CD4-positive, CD25-positive, alpha-beta regulatory T cell (primary cell): ENCODE measurements at regions not wholly inside any gene's neighbourhood (a gene's known extent, or its start where the extent isn't known, plus 50 kb on each side); places are given as distances from the start of the nearest gene placed in this dataset.

Experiments
- ATAC-seq, 2 donors: fragments of 150-1000 bp; cut with Tn5 transposase; one replicate each; pipeline ENCODE4 v1.10.0; 2021; ENCODE audit warnings: low read depth in 2 of 2, moderate number of reproducible peaks in 2 of 2, moderate library complexity in 1 of 2
- DNase-seq, 3 donors: peaks; one replicate each; pipeline versions ENCODE4 v3.0.0 to v3.0.0-alpha.2; 2012 to 2022; ENCODE audit warnings: mixed read lengths in 1 of 3
- H3K27ac ChIP-seq: one replicate; pipeline ENCODE4 v1.7.0; 2013; ENCODE audit warnings: mild to moderate bottlenecking, low read length; ENCODE audit not compliant: insufficient read depth, poor library complexity, severe bottlenecking
- H3K27me3 ChIP-seq: one replicate; pipeline ENCODE4 v1.7.0; 2013; ENCODE audit warnings: low read length; ENCODE audit not compliant: control insufficient read depth, insufficient read depth
- H3K36me3 ChIP-seq: one replicate; pipeline ENCODE4 v1.7.0; 2013; ENCODE audit warnings: mild to moderate bottlenecking, low read length, moderate library complexity; ENCODE audit not compliant: control insufficient read depth, insufficient read depth
- H3K4me1 ChIP-seq: 2 replicates; pipeline ENCODE4 v1.7.0; 2013; ENCODE audit warnings: mild to moderate bottlenecking, low read length; ENCODE audit not compliant: insufficient read depth, control insufficient read depth, poor library complexity, severe bottlenecking
- H3K4me3 ChIP-seq: one replicate; pipeline ENCODE4 v1.7.0; 2013; ENCODE audit warnings: low read depth, mild to moderate bottlenecking, low read length, moderate library complexity
- H3K9me3 ChIP-seq, 2 experiments: 1 replicate in 1 of 2; 2 replicates in 1 of 2; pipeline ENCODE4 v1.7.0; 2013; ENCODE audit warnings: low read length in 2 of 2, mild to moderate bottlenecking in 1 of 2, moderate library complexity in 1 of 2; ENCODE audit not compliant: control insufficient read depth in 2 of 2
- H3K27ac Mint-ChIP-seq, 3 donors: one replicate each; pipeline ENCODE4 v1.8.0; 2020 to 2022; ENCODE audit warnings: mild to moderate bottlenecking in 3 of 3, mixed read lengths in 3 of 3, moderate library complexity in 2 of 3
- H3K27me3 Mint-ChIP-seq: one replicate; pipeline ENCODE4 v1.8.0; 2022; ENCODE audit warnings: mild to moderate bottlenecking, mixed read lengths
- H3K36me3 Mint-ChIP-seq: one replicate; pipeline ENCODE4 v1.8.0; 2020; ENCODE audit warnings: mixed read lengths
- H3K4me1 Mint-ChIP-seq, 4 donors: one replicate each; pipeline ENCODE4 v1.8.0; 2020 to 2022; ENCODE audit warnings: mixed read lengths in 4 of 4, mild to moderate bottlenecking in 1 of 4
- H3K4me3 Mint-ChIP-seq, 4 donors: one replicate each; pipeline ENCODE4 v1.8.0; 2020 to 2022; ENCODE audit warnings: mild to moderate bottlenecking in 4 of 4, mixed read lengths in 4 of 4, moderate library complexity in 3 of 4
- H3K9me3 Mint-ChIP-seq, 7 donors: one replicate each; pipeline ENCODE4 v1.8.0; 2020 to 2022; ENCODE audit warnings: mixed read lengths in 7 of 7, mild to moderate bottlenecking in 3 of 7, moderate library complexity in 2 of 7

GRCh38 chr7:84792231-84792893 lies 394.5 kb downstream of the SEMA3D start:
- Histone ChIP-seq H3K27me3 (no peaks in the 10 kb centered on the region), H3K9me3 (no peaks in the 10 kb centered on the region), H3K4me1 (no peaks in the 10 kb centered on the region), H3K4me3 (no peak overlapping the region), H3K36me3 (no peaks in the 10 kb centered on the region), H3K27ac (no peak overlapping the region)
- H3K4me1 Mint-ChIP-seq, result no peaks in the 10 kb centered on the region
- ATAC-seq, result no peak
- H3K27me3 Mint-ChIP-seq, result no peaks in the 10 kb centered on the region
- no peaks in the 10 kb centered on the region for H3K36me3 Mint-ChIP-seq
- no peak overlapping the region for H3K27ac Mint-ChIP-seq
- DNase-seq, result no peak
- H3K4me3 Mint-ChIP-seq, result no peak overlapping the region
- peaks cover 0 to 17% (median 7%) of the 10 kb centered on the region in 7 donors for H3K9me3 Mint-ChIP-seq

GRCh38 chr7:84790882-84791281 lies 396.0 kb downstream of the SEMA3D start:
- Histone ChIP-seq H3K4me1 (no peaks in the 10 kb centered on the region), H3K4me3 (no peak overlapping the region), H3K27me3 (no peaks in the 10 kb centered on the region), H3K36me3 (no peaks in the 10 kb centered on the region), H3K27ac (no peak overlapping the region), H3K9me3 (no peaks in the 10 kb centered on the region)
- no peak overlapping the region for H3K27ac Mint-ChIP-seq
- no peak overlapping the region for H3K4me3 Mint-ChIP-seq
- H3K27me3 Mint-ChIP-seq, result no peaks in the 10 kb centered on the region
- no peaks in the 10 kb centered on the region for H3K4me1 Mint-ChIP-seq
- no peak for DNase-seq
- ATAC-seq, result no peak
- peaks cover 0 to 9% (median 3%) of the 10 kb centered on the region in 7 donors for H3K9me3 Mint-ChIP-seq
- no peaks in the 10 kb centered on the region for H3K36me3 Mint-ChIP-seq

DNA sequence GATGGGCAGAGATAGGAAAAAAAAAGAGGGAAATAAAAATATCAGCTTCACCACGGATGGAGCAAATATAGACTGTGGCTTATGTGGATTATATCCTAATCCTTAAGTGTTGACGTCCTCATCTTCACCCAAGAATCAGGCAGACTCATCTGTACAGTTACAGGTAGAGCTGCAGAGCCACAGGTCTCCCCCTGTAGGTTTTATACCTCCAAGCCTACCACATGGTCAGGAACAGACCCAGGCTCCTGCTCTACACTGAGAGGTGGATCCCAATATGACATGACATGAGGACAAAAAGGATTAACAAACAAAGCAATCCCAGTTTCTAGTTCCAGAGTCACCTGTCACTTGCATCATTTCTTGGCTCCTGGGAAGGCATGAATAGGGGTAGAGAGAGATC lies 400.8 kb downstream of the SEMA3D start:
- H3K4me3 Mint-ChIP-seq, result no peak overlapping the region
- Histone ChIP-seq H3K27ac (no peak overlapping the region), H3K4me3 (no peak overlapping the region), H3K36me3 (no peaks in the 10 kb centered on the region), H3K9me3 (no peaks in the 10 kb centered on the region), H3K4me1 (no peaks in the 10 kb centered on the region), H3K27me3 (no peaks in the 10 kb centered on the region)
- DNase-seq (no peak), ATAC-seq (no peak)
- H3K27me3 Mint-ChIP-seq, result no peaks in the 10 kb centered on the region
- no peaks in the 10 kb centered on the region for H3K4me1 Mint-ChIP-seq
- no peak overlapping the region for H3K27ac Mint-ChIP-seq
- no peaks in the 10 kb centered on the region for H3K36me3 Mint-ChIP-seq
- H3K9me3 Mint-ChIP-seq, result peaks cover 0 to 6% (median 0%) of the 10 kb centered on the region in 7 donors

DNA sequence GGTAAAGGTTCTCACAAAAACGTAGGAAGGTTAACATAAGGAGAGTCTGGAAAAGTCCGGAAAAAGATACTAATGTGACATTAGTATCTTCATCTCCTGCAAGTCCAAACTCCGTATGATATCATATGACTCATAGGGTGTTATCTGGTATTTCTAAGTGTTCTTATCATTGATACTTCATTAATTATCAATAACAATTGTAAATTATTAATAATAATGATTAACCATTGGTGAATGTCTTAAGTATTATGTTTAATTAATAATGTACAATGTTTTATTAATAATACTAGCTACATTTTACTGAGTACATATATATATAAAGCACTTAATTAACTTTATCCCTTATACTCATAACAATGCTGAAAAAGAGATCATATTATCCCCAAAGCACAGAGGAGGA lies 402.4 kb downstream of the SEMA3D start:
- no peak for ATAC-seq
- H3K27ac Mint-ChIP-seq, result no peak overlapping the region
- Histone ChIP-seq H3K27ac (no peak overlapping the region), H3K9me3 (peaks cover 0 to 7% of the 10 kb centered on the region in 2 experiments), H3K27me3 (no peaks in the 10 kb centered on the region), H3K4me3 (no peak overlapping the region), H3K4me1 (no peaks in the 10 kb centered on the region), H3K36me3 (no peaks in the 10 kb centered on the region)
- H3K4me3 Mint-ChIP-seq, result no peak overlapping the region
- DNase-seq, result no peak
- H3K4me1 Mint-ChIP-seq, result no peaks in the 10 kb centered on the region
- no peaks in the 10 kb centered on the region for H3K27me3 Mint-ChIP-seq
- no peaks in the 10 kb centered on the region for H3K36me3 Mint-ChIP-seq
- peaks cover 0 to 6% (median 3%) of the 10 kb centered on the region in 7 donors for H3K9me3 Mint-ChIP-seq

DNA sequence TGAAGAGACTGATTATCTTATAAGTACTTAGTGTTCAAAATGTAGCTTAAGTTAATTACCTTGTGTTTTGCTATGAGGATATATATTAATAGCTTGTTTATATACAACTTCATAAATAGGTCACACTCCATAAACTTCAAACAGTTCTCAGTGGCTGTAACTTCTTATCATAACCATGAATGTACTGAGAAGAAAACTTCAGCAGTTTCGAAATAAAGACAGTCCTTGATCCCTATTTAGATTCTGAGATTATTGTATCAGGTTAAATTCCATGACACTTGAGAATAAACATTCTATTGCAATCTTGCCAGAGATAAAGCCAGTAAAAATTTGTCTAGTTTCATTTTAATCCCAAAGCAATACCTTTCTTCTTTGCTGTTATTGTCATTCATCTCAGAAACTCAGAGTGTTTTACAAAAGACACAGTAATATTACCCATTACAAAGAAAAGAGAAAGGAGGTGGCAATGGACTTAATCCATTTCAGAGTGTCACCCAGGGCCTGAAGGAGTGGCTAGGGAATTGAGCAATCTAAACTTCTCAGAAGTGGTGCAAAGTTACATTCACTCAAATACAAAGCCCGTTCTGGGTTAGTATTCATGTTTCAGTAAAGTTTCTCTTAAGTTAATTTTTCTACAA lies 403.6 kb downstream of the SEMA3D start:
- Mint-ChIP-seq H3K36me3 (no peaks in the 10 kb centered on the region), H3K27me3 (no peaks in the 10 kb centered on the region), H3K9me3 (peaks cover 0 to 7% (median 3%) of the 10 kb centered on the region in 7 donors), H3K4me3 (no peak overlapping the region), H3K4me1 (no peaks in the 10 kb centered on the region), H3K27ac (no peak overlapping the region)
- peaks cover 0 to 7% of the 10 kb centered on the region in 2 experiments for H3K9me3 ChIP-seq
- no peaks in the 10 kb centered on the region for H3K27me3 ChIP-seq
- H3K4me3 ChIP-seq, result no peak overlapping the region
- no peak for DNase-seq
- no peak for ATAC-seq
- H3K27ac ChIP-seq, result no peak overlapping the region
- no peaks in the 10 kb centered on the region for H3K36me3 ChIP-seq
- no peaks in the 10 kb centered on the region for H3K4me1 ChIP-seq

- Mint-ChIP-seq H3K4me1 (no peaks in the 10 kb centered on the region), H3K9me3 (peaks cover 0 to 12% (median 4%) of the 10 kb centered on the region in 7 donors), H3K27ac (no peak overlapping the region), H3K27me3 (no peaks in the 10 kb centered on the region), H3K4me3 (no peak overlapping the region), H3K36me3 (no peaks in the 10 kb centered on the region)
- Histone ChIP-seq H3K36me3 (no peaks in the 10 kb centered on the region), H3K4me1 (no peaks in the 10 kb centered on the region), H3K27ac (no peak overlapping the region), H3K27me3 (no peaks in the 10 kb centered on the region), H3K9me3 (peaks cover 2 to 7% of the 10 kb centered on the region in 2 experiments), H3K4me3 (no peak overlapping the region)
- DNase-seq (no peak), ATAC-seq (no peak)
These were observed 405.0 kb downstream of the SEMA3D start for GRCh38 chr7:84781838-84782237.

GRCh38 chr7:84780158-84781124 lies 406.4 kb downstream of the SEMA3D start:
- H3K27ac Mint-ChIP-seq, result no peak overlapping the region

More at GRCh38 chr7:84780158-84781124, 406.4 kb downstream of the SEMA3D start:
- H3K4me1 ChIP-seq, result no peaks in the 10 kb centered on the region
- no peaks in the 10 kb centered on the region for H3K36me3 ChIP-seq
- DNase-seq, result no peak
- Mint-ChIP-seq H3K9me3 (peaks cover 0 to 12% (median 5%) of the 10 kb centered on the region in 7 donors), H3K4me1 (no peaks in the 10 kb centered on the region), H3K36me3 (no peaks in the 10 kb centered on the region), H3K27me3 (no peaks in the 10 kb centered on the region), H3K4me3 (no peak overlapping the region)
- no peak for ATAC-seq
- H3K4me3 ChIP-seq, result no peak overlapping the region
- peaks cover 2 to 7% of the 10 kb centered on the region in 2 experiments for H3K9me3 ChIP-seq
- no peaks in the 10 kb centered on the region for H3K27me3 ChIP-seq
- no peak overlapping the region for H3K27ac ChIP-seq
